SK-N-SH treated with all-trans-retinoic acid at 6 μM for 48 hours (cell line): ENCODE measurements at regions not wholly inside any gene's neighbourhood (a gene's known extent, or its start where the extent isn't known, plus 50 kb on each side); places are given as distances from the start of the nearest gene placed in this dataset.

Source experiments
- ISL1 ChIP-seq: fragments of 250-450 bp; sonication (Bioruptor Pico); IDR thresholded peaks from 2 replicates; pipeline ENCODE4 v2.1.2; 2022; ENCODE audit warnings: mild to moderate bottlenecking, moderate library complexity
- TF ChIP-seq, protein P1 (sequence below): fragments of 250-450 bp; sonication (Bioruptor Pico); IDR thresholded peaks from 2 replicates; pipeline ENCODE4 v1.8.0; 2020; ENCODE audit warnings: mild to moderate bottlenecking, moderate library complexity, borderline replicate concordance

DNA sequence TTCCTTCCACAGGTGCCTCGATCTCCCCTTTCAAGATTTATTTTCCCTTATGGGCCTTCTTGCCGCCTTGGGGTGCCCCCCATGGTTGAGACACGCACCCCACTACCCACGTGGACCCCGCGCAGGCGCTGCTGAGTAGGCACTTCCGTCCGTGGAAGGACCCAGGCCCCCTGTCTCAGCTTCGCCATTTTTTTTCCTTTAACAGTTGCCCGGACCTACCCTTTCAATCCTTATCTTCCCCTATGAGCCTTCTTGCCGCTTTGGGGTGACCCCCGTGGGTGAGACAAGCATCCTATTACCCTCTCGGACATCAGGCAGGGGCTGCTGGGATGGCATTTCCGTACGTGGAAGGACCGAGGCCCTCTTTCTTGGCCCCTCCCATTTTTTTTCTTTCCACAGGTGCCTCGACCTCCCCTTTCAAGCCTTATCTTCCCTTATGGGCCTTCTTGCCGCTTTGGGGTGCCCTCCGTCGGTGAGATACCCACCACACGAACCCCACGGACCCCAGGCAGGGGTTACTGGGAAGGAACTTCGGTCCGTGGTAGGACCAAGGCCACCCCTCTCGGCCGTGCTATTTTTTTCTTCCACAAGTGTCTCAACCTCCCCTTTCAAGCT lies 268.2 kb downstream of the ALG10 start:
- no peak for TF ChIP-seq ISL1 (CRISPR knock-in tag)
- TF ChIP-seq, protein P1, sequence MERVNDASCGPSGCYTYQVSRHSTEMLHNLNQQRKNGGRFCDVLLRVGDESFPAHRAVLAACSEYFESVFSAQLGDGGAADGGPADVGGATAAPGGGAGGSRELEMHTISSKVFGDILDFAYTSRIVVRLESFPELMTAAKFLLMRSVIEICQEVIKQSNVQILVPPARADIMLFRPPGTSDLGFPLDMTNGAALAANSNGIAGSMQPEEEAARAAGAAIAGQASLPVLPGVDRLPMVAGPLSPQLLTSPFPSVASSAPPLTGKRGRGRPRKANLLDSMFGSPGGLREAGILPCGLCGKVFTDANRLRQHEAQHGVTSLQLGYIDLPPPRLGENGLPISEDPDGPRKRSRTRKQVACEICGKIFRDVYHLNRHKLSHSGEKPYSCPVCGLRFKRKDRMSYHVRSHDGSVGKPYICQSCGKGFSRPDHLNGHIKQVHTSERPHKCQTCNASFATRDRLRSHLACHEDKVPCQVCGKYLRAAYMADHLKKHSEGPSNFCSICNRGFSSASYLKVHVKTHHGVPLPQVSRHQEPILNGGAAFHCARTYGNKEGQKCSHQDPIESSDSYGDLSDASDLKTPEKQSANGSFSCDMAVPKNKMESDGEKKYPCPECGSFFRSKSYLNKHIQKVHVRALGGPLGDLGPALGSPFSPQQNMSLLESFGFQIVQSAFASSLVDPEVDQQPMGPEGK (CRISPR knock-in tag) = no peak
